BJ (cell line): ENCODE measurements at regions not wholly inside any gene's neighbourhood (a gene's known extent, or its start where the extent isn't known, plus 50 kb on each side); places are given as distances from the start of the nearest gene placed in this dataset.
"Not testable (repeated sequence)": the region's sequence is repeated elsewhere in the genome, so short reads cannot be mapped to it uniquely, and the experiment has no call there.

Experiments
- CTCF ChIA-PET: fragments of 350-600 bp; formaldehyde crosslinking; extraction: SDS; loops from one replicate; lab custom pipeline; 2021; ENCODE audit warnings: antibody characterized with exemption, inconsistent platforms; lab: Yijun Ruan, JAX
- POLR2A ChIA-PET: fragments of 300-600 bp; sonication (Branson Sonifier 250); formaldehyde crosslinking; extraction: SDS; loops from one replicate; lab custom pipeline; 2021; ENCODE audit warnings: antibody characterized with exemption; lab: Charles Lee
- DNase-seq: peaks from one replicate; pipeline ENCODE4 v3.0.0-alpha.2; 2011; ENCODE audit warnings: low read depth
- H3K27me3 ChIP-seq: 2 replicates; pipeline ENCODE4 v1.6.0; 2011; ENCODE audit warnings: low read length; ENCODE audit not compliant: control insufficient read depth, insufficient read depth
- H3K36me3 ChIP-seq: 2 replicates; pipeline ENCODE4 v1.5.1; 2011; ENCODE audit warnings: low read length; ENCODE audit not compliant: control insufficient read depth, insufficient read depth
- H3K4me3 ChIP-seq: 2 replicates; pipeline ENCODE4 v1.5.1; 2011; ENCODE audit warnings: low read depth, mild to moderate bottlenecking, control low read depth, low read length
- TF ChIP-seq, protein P1 (sequence below): IDR thresholded peaks from 2 replicates; pipeline ENCODE4 v1.5.1; 2011; ENCODE audit warnings: low read depth, mild to moderate bottlenecking, control low read depth, inconsistent platforms, low read length, moderate library complexity; ENCODE audit not compliant: insufficient read depth

DNA sequence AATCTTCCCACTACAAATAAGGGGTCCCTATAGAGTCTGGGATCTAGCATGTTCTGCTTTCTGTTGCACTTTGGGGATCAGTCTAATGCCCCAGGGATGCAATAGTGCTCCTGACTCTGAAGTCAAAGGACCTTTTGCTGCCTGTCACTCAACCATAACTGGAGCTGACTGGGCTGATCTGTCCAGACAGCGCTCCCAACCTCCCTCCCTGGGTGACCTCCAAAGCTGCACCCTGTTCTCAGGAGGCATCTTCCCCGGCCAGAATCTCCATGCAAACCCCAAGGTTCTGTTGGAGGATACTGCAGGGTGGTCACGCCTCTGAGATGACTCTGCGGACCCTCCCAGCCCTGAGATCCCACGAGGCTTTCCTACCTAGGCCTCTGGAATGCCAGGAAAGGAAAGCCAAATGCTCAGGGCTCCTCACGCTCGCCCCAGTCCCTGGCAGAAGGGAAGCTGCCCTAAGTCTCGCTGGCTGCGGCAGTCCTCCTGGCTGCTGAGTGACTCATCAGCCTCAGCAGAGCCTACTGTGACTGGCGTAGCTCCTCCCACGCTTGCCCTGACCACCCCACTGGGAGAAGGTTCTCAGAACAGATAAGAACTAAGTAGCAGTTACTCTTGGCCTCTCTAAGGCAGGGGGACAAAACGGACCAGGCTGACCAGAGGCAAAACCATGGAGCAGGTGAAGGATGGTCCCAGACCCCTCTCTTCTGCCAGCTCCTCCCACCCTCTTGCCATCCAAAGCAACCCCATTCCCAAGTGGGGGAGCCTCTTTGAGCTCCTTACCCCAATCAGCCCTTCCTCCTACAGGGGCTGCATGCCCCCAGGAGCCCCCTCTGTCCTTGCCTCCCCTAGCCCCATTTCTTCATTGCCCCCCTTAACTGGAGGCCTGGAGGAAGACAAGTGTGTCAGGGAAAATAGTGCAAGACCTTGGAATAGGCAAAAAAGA lies 124.1 kb upstream of the TNRC6C start:
- Histone ChIP-seq H3K27me3 (peaks cover 1% of the 10 kb centered on the region; the same call in 1 of the 2 replicates), H3K4me3 (no peak overlapping the region), H3K36me3 (no peaks in the 10 kb centered on the region)
- ChIA-PET CTCF (interaction anchor here (0.5 to 1.5 kb wide), 5 partner anchors 10 to 739 kb away, joined by 3 to 5 read pairs (median 3); no protein-coding TSS in a partner anchor), POLR2A (no interaction called here)
- TF ChIP-seq, protein P1, sequence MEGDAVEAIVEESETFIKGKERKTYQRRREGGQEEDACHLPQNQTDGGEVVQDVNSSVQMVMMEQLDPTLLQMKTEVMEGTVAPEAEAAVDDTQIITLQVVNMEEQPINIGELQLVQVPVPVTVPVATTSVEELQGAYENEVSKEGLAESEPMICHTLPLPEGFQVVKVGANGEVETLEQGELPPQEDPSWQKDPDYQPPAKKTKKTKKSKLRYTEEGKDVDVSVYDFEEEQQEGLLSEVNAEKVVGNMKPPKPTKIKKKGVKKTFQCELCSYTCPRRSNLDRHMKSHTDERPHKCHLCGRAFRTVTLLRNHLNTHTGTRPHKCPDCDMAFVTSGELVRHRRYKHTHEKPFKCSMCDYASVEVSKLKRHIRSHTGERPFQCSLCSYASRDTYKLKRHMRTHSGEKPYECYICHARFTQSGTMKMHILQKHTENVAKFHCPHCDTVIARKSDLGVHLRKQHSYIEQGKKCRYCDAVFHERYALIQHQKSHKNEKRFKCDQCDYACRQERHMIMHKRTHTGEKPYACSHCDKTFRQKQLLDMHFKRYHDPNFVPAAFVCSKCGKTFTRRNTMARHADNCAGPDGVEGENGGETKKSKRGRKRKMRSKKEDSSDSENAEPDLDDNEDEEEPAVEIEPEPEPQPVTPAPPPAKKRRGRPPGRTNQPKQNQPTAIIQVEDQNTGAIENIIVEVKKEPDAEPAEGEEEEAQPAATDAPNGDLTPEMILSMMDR: no peak
- DNase-seq: peak; percentile 16

DNA sequence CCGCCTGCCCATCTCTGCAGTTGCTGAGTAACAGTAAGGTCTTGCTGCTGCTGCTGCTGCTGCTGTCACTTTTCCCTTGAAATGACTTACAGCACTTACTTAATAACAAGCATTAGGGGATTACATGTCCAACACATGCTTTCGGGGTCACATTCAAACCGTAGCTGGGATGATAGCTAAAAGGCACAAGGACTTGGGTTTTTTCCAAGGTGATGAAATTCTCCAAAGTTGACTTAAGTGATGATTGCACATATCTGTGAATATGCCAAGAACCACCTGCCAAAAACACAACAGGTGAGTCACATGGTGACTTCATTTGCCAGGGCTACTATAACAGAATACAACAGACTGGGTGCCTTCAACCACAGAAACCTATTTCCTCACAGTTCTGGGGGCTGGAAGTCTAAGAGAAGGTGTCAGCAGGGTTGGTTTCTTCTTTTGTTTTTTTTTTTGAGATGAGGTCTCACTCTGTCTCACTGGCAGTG lies 121.9 kb upstream of the TNRC6C start:
- peaks cover 1% of the 10 kb centered on the region; the same call in 1 of the 2 replicates for H3K27me3 ChIP-seq
- TF ChIP-seq, protein P1: no peak
- CTCF ChIA-PET: no interaction called here
- no peaks in the 10 kb centered on the region for H3K36me3 ChIP-seq
- no peak for DNase-seq
- POLR2A ChIA-PET: no interaction called here
- no peak overlapping the region for H3K4me3 ChIP-seq

DNA sequence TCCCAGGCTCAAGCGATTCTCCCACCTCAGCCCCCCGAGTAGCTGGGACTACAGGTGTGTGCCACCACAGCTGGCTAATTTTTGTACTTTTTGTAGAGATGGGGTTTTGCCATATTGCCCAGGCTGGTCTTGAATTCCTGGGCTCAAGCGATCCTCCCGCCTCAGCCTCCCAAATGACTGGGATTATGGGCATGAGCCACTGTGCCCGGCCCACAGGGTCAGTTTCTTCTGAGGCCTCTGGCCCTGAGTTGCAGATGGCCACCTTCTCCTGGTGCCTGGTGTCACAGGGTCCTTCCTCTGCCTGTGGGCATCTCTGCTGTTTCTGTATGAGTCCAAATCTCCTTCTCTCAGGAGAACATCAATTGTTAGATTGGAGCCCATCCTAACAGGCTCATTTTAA lies 121.4 kb upstream of the TNRC6C start:
- H3K4me3 ChIP-seq, H3K27me3 ChIP-seq, CTCF ChIA-PET, H3K36me3 ChIP-seq, DNase-seq, POLR2A ChIA-PET: not testable (repeated sequence)

DNA sequence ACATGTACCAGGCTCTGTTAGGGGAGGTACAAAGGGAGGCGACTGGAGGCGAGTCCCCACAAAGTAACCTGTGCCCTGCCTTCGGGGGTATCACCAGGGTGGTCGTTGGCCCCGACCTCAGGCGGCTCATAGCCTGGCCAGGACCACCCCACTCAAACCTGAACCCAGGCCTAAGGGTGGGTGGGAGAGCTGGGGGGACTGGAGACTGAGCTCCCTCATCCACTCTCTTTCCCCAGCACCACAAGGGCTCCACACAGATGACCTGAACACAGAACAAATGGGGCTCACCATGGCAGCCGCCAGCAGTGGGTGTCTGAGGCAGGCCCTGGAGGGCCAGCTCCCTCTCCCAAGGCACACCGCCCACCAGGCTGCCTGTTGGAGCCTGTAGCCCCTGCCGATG lies 120.6 kb upstream of the TNRC6C start:
- TF ChIP-seq, protein P1: no peak
- CTCF ChIA-PET: no interaction called here
- no peak for DNase-seq
- Histone ChIP-seq H3K4me3 (no peak overlapping the region), H3K36me3 (no peaks in the 10 kb centered on the region), H3K27me3 (peaks cover 1% of the 10 kb centered on the region; the same call in 1 of the 2 replicates)
- POLR2A ChIA-PET: no interaction called here

DNA sequence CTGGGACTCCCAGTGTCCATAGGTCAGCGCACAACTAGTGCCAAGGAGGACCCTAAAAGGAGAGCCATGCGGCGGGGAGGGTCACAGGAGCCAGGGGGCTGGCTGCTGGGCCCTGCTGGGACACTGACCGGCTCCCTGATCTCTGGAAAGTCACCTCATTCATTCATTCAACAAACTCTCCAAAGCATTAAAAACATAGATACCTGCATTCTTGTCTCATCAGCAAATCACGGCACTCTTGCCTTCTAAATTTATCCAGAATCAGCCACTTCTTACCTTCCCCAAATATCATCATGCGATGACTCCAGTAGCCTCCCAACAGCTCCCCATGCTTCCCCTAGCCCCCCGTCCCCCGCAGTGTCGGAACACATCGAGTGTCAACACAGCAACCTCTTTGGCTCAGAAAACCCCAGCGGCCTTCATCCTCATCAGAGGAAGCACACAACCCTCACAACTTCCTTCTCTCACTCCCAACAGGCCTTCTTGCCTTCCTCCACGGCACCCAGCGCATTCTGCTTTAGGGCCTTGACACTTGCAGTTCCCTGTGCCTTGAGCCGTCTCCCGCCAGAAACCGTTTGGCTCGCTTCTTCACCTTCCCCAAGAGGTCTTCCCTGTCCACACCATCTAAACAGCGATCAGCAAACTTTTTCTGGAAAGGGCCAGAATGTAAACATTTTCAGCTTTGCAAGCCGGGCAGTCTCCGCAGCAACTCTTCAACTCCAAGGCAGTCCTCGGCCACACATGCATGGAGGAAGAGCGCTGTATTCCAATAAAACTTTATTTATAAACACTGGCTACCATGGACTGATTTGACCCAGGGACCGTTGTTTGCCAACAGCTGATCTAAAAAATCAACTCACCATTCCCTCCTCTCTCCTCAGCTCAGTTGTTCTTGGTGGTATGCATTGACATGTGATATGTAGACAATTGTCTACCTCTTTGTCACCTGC lies 119.5 kb upstream of the TNRC6C start:
- DNase-seq: no peak
- Histone ChIP-seq H3K4me3 (no peak overlapping the region), H3K36me3 (no peaks in the 10 kb centered on the region), H3K27me3 (peaks cover 1% of the 10 kb centered on the region; the same call in 1 of the 2 replicates)
- CTCF ChIA-PET: no interaction called here
- TF ChIP-seq, protein P1: no peak
- POLR2A ChIA-PET: no interaction called here
